ENCODE measurements at regions not wholly inside any gene's neighbourhood (a gene's known extent, or its start where the extent isn't known, plus 50 kb on each side); places are given as distances from the start of the nearest gene placed in this dataset.

DNA sequence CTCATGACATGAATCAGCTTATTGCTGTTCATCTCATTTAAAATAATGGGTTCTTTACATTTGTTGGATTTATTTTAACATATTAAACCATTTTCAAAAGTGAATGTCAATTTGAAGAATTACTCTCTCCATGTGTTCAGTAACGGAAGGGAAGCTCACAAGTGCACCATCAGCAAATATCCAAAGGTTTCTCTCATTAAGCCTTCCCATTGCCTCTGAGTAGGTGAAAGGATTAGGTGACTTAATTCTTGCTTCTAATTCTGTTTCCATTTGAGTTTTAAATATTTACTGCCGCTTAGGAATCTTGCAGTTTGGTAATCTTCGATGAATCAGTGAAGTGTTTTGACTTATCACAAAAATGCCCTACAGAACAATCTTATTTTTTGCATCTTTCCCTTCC lies 145.1 kb upstream of the NYAP2 start:
- TF ChIP-seq, protein P1, sequence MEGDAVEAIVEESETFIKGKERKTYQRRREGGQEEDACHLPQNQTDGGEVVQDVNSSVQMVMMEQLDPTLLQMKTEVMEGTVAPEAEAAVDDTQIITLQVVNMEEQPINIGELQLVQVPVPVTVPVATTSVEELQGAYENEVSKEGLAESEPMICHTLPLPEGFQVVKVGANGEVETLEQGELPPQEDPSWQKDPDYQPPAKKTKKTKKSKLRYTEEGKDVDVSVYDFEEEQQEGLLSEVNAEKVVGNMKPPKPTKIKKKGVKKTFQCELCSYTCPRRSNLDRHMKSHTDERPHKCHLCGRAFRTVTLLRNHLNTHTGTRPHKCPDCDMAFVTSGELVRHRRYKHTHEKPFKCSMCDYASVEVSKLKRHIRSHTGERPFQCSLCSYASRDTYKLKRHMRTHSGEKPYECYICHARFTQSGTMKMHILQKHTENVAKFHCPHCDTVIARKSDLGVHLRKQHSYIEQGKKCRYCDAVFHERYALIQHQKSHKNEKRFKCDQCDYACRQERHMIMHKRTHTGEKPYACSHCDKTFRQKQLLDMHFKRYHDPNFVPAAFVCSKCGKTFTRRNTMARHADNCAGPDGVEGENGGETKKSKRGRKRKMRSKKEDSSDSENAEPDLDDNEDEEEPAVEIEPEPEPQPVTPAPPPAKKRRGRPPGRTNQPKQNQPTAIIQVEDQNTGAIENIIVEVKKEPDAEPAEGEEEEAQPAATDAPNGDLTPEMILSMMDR (IDR thresholded peaks at IDR 0.05): no peak
- TF ChIP-seq POLR2AphosphoS5 (IDR thresholded peaks at IDR 0.05; ENCODE audit: low read depth, low read length) (no peak), REST (IDR thresholded peaks at IDR 0.05; ENCODE audit: insufficient read depth in 1 of 2, low read depth in 2 of 2, low read length in 1 of 2) (no peak), TCF7L2 (IDR thresholded peaks at IDR 0.05; ENCODE audit: low read depth, low read length) (no peak)

Measured in Panc1 (cell line).